NCI-H2107 treated with DMSO at 0.1 percent for 48 hours (cell line): ENCODE measurements at regions not wholly inside any gene's neighbourhood (a gene's known extent, or its start where the extent isn't known, plus 50 kb on each side); places are given as distances from the start of the nearest gene placed in this dataset.

Experiments
- DNase-seq: peaks from one replicate; lab custom pipeline; 2025; ENCODE audit not compliant: unreplicated experiment; lab: John Stamatoyannopoulos, UW

DNA sequence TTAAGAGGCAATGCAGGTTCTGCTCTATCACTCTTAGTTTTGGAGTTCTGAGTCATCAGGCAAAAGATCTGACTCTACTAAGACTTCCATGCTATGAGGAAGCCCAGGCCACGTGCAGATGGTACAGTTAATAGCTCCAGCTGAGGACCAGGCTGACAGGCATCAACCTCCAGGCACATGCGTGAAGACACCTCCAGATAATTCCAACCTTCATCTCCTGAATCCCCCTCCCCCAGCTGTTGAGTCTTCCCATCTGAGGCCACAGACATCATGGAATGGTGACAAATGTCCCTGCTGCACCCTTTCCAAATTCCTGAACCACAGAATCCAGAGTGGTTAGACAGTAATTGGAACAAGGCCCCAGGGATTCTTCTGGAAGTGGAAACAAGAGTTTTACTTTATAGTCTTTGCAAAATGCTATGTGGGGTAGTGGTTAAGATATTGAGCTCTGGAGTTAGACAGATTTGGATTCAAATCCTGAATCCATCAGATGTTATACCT, 183.8 kb downstream of the KLF5 start:
- no peak for DNase-seq

- no peak for DNase-seq
These were observed 181.4 kb downstream of the KLF5 start for GRCh38 chr13:73240193-73240592.

DNA sequence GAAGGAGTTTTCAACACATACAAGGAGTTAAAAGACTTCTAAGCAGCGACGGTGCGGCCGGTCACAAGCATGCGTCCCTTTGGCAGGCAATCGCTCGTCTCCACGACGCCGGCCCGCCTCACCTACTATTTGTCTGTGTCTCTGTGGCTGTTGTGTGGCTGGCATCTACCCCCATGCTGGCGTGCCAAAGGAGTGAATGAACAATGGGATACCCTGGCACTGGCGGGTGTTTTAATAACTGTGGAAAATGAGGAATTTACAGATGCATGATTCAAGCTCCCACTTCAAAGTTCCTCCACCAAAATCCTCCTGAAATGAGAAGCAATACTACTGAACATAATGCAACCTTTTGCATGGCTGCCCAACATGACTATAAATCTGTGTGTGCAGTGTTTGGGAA, 176.6 kb downstream of the KLF5 start:
- DNase-seq: no peak

DNA sequence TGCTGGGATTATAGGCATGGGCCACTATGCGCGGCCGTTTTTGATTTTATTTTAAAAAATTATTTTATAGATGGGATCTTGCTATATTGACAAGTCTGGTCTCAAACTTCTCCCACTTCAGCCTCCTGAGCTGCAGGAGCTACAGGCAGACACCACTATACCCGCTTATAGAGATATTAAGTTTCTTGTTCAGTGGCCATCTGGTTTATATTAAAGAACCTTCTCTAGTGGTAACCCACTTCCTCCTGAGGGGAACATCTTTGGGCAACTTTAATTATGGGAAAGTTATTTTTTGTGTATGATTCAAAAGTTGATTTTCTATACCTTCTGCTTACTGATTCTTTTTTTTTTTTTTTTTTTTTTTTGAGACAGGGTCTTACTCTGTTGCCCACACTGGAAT, 172.7 kb downstream of the KLF5 start:
- no peak for DNase-seq

GRCh38 chr13:73230716-73231115, 171.9 kb downstream of the KLF5 start:
- no peak for DNase-seq

- DNase-seq: no peak
These were observed 169.7 kb downstream of the KLF5 start for GRCh38 chr13:73228546-73228945.

GRCh38 chr13:73225990-73226389, 167.2 kb downstream of the KLF5 start:
- no peak for DNase-seq

GRCh38 chr13:73224703-73225102, 165.9 kb downstream of the KLF5 start:
- no peak for DNase-seq

GRCh38 chr13:73223372-73223781, 164.6 kb downstream of the KLF5 start:
- DNase-seq: peak; percentile 2

DNA sequence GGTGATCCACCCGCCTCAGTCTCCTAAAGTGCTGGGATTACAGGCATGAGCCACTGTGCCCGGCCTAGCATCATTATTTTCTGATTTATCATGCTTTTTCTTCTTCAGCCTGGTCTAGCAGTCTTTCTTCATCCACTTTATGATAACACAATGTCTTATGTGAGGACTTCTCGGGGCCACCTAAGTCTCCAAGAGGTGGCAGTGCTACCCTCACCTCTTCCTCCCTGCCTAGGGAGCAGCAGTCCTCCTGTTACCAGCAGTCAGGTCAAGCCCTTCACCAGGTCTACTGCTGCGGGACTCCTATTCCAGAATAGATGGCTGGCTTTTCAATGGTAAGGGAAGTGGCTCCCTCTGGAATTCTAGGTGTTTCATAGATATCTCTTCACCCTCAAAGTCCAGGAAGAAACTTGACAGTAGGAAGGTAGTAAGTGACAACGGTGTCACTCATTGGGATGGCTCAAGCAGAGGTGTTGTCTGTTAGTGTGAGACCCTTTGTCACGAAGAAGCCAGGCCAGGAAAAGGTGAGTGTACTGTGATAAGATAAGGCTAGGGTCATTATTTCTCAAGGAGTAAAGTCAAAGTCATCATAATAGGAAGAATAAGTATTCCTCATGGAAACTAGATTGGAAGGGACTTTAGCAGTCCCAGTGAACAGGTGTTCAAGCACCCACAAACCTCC, 164.0 kb downstream of the KLF5 start:
- DNase-seq: no peak

DNA sequence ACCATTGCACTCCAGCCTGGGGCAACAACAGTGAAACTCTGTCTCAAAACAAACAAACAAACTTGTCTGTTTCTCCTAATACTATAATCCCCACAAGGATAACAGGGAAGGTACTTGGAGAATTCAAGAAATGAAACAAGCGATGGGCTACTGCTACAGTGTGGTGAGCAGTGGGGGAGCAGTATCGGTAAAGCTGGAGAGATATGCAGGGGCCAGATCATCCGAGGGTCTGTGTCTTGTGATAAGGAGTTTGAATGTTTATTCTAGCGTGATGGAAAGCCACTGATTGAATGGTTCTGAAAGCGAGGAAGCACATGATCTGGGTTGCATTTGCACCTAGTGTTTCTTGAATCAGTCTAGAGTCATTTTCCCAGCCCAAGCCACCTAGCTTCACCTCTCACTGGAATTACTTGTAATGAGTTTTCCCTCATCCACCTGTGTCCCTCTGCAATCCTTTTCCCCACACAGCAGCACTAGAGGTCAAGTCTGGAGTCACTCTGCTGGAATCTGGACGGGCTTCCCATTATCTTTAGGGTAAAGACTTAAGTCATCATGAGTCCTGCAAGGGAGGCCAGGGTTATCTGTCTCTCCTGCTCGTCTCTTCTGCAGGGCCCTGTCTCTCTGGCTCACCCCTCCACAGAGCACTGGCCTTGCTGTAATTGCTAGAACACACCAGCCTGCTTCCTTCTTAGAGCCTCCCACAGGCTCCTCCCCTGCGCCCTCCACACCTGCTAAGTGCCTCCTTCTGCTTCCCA, 162.3 kb downstream of the KLF5 start:
- no peak for DNase-seq

- DNase-seq: no peak
These were observed 159.4 kb downstream of the KLF5 start for GRCh38 chr13:73218181-73218580.

- no peak for DNase-seq
These were observed 157.6 kb downstream of the KLF5 start for GRCh38 chr13:73216381-73216831.

- DNase-seq: no peak
These were observed 157.0 kb downstream of the KLF5 start for GRCh38 chr13:73215823-73216222.

DNA sequence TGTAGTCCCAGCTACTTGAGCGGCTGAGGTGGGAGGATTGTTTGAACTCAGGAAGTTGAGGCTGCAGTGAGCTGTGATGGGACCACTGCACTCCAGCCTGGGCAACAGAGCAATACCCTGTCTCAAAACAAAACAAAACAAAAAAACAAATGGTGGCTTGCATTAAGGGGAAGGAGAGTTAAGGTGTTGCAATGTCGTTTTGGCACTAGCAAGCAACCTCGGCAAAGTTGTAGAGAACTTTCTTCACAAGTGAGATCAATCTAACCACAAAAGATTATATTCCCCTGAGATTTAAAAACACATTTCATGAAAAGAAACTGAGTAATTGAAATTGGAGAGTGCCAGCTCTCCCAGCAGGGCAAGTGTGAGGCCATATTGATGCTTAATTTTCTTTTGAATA, 153.7 kb downstream of the KLF5 start:
- DNase-seq: peak; percentile 13

DNA sequence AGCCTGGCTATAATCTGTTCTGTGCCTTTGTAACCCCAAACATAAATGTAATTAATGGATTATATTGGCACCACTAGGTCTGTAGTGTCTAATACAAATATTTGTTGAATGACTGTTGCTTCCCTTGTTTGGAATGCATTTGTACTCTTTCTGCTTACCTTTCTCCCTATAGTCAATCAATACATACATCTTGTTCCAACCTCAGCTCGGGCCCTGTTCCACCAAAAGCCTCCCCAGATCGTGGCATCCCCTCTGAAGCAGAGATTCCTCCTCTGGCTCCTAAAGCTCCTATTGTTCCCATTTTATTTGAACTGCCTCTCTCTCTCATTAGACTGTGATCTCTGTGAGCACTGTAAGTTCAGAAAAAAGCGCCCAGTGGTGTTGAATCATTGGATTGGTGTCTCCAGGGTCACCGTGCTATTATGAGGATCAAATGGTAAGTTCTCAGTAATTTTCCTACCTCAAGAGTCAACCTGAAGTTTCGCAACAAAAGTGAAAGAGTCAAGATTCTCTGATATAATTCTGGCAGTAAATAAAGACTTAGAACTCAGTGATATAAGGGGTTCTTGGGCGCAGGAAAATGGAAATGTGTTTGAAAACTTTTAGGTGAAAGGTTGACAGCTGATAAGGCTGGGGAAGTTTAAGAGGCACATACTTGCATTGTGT, 151.5 kb downstream of the KLF5 start:
- no peak for DNase-seq

- no peak for DNase-seq
These were observed 146.1 kb downstream of the KLF5 start for GRCh38 chr13:73204952-73205351.

DNA sequence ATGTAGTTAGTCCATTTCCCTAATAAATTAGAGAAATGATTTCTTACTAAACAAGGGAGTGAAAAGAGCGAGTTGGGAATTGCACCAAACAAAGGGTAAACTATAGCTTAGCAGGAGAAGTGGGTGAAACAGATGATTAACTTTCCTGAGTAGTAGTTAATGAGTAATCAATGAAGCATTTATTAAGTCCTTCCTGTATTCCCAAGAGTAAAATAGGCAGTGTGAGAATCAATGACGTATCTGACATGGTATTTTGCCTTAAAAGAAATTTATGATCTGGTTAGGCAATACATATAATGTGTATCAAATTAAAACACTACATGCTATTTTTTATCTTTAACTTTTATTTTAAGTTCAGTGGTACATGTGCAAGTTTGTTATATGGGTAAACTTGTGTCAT, 142.8 kb downstream of the KLF5 start:
- no peak for DNase-seq

DNA sequence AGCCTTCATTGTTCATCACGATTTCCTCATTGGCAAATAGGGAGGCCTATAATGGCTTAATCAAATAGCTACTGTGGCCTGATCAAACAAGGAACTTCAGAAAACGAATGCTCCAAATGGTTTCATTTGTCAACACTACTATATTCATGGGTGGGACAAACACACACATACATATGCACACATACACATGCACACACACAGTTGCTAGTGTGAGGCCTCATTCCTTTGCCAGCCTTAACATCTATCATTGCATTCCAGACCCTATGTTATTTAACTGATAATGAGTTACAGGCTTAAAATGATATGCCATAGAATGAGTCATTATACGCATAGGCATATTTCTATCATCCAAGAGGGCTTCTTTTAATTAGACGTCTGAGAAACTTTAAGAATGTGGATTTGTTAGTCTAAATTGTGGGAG, 140.2 kb downstream of the KLF5 start:
- no peak for DNase-seq

DNA sequence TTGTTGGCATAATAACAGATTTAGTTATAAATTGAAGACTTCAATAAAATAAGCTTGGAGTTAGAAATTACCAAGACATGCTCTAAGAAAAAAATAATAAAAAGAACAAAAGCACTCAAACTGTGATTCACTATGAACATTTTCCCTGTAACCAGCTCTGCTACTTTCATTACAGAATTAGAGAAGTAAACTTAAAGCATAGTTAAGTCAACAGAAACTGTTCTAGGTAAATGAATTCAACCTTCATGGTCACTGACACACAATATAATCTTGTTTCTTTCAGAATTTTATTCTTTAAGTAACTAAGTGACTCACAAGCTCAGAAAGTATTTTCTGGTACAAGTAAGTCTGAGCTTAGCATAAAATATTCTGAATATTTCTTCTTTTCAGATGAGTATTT, 136.3 kb downstream of the KLF5 start:
- DNase-seq: no peak

GRCh38 chr13:73194310-73194709, 135.5 kb downstream of the KLF5 start:
- no peak for DNase-seq

GRCh38 chr13:73193554-73193953, 134.7 kb downstream of the KLF5 start:
- DNase-seq: no peak
